GM12878 (cell line): ENCODE measurements at regions not wholly inside any gene's neighbourhood (a gene's known extent, or its start where the extent isn't known, plus 50 kb on each side); places are given as distances from the start of the nearest gene placed in this dataset.

Source experiments
- ATAC-seq: fragments of 200-7000 bp; cut with Tn5 transposase; 3 replicates; pipeline ENCODE4 v1.9.1; 2020; ENCODE audit warnings: mild to moderate bottlenecking, moderate library complexity
- BruUV-seq: library from RNA; stranded (reverse); fragments of 400-500 nt; replicated peaks from 2 replicates; lab custom pipeline; 2021; lab: Mats Ljungman, UMichigan
- CTCF ChIA-PET: fragments of 300-600 bp; sonication (Branson Sonifier 250); formaldehyde crosslinking; extraction: SDS; loops from one replicate; lab custom pipeline; 2021; ENCODE audit warnings: inconsistent platforms; lab: Yijun Ruan, JAX
- POLR2A ChIA-PET: fragments of 350-600 bp; formaldehyde crosslinking; extraction: SDS; loops from one replicate; lab custom pipeline; 2021; ENCODE audit warnings: inconsistent platforms; lab: Charles Lee
- RAD21 ChIA-PET: fragments of 300-600 bp; sonication (Branson Sonifier 250); formaldehyde crosslinking; loops from one replicate; lab custom pipeline; 2023; ENCODE audit warnings: antibody characterized with exemption; ENCODE audit not compliant: unreplicated experiment; lab: Charles Lee
- SMC1A ChIA-PET: fragments of 300-600 bp; sonication (Branson Sonifier 250); formaldehyde crosslinking; loops from one replicate; lab custom pipeline; 2023; ENCODE audit not compliant: unreplicated experiment, uncharacterized antibody; lab: Charles Lee
- DNase-seq: peaks from one replicate; pipeline ENCODE4 v3.0.0-alpha.2; 2011; ENCODE audit warnings: low read depth, low spot score
- FAIRE-seq: peaks from 3 replicates; lab custom pipeline; 2011; peaks lifted over from hg19 to GRCh38; lab: Jason Lieb, UNC
- H2AFZ ChIP-seq: 2 replicates; pipeline ENCODE4 v1.6.0; 2011; ENCODE audit warnings: low read depth, low read length, control low read depth; ENCODE audit not compliant: control insufficient read depth
- H3K27ac ChIP-seq: 2 replicates; pipeline ENCODE4 v1.5.1; 2011; ENCODE audit warnings: control low read depth; ENCODE audit not compliant: control insufficient read depth, insufficient read depth
- H3K27me3 ChIP-seq, 2 experiments: replicated peaks in 1 of 2; 2 replicates each; pipeline versions ENCODE4 v1.6.0 to v1.6.1; 2011; ENCODE audit warnings: low read length in 1 of 2; ENCODE audit not compliant: control insufficient read depth in 2 of 2, insufficient read depth in 2 of 2
- H3K36me3 ChIP-seq, 2 experiments: 2 replicates each; pipeline ENCODE4 v1.5.1; 2011; ENCODE audit warnings: low read length in 1 of 2; ENCODE audit not compliant: control insufficient read depth in 2 of 2, insufficient read depth in 2 of 2
- H3K4me1 ChIP-seq: 2 replicates; pipeline ENCODE4 v1.6.1; 2011; ENCODE audit warnings: mild to moderate bottlenecking, low read length, moderate library complexity, mixed read lengths; ENCODE audit not compliant: control insufficient read depth, insufficient read depth
- H3K4me2 ChIP-seq: 2 replicates; pipeline ENCODE4 v1.6.0; 2011; ENCODE audit warnings: control low read depth; ENCODE audit not compliant: control insufficient read depth, insufficient read depth
- H3K4me3 ChIP-seq: fragments of 200-600 bp; sonication (generic); 2 replicates; pipeline ENCODE4 v1.5.1; 2016
- H3K79me2 ChIP-seq: 2 replicates; pipeline ENCODE4 v1.6.0; 2011; ENCODE audit warnings: low read length; ENCODE audit not compliant: control insufficient read depth, insufficient read depth
- H3K9ac ChIP-seq: 2 replicates; pipeline ENCODE4 v1.8.0; 2011; ENCODE audit warnings: low read length, control low read depth, mixed read lengths; ENCODE audit not compliant: control insufficient read depth, insufficient read depth
- H3K9me3 ChIP-seq: replicated peaks from 3 replicates; pipeline ENCODE4 v1.5.1; 2011; ENCODE audit warnings: mild to moderate bottlenecking, low read length; ENCODE audit not compliant: control insufficient read depth, insufficient read depth
- H4K20me1 ChIP-seq: 2 replicates; pipeline ENCODE4 v1.6.0; 2011; ENCODE audit not compliant: control insufficient read depth, insufficient read depth
- CREB1 ChIP-seq: IDR thresholded peaks from 2 replicates; pipeline ENCODE4 v1.6.1; 2012; ENCODE audit warnings: low read depth, mild to moderate bottlenecking, inconsistent platforms
- HCFC1 ChIP-seq: fragments of 150-350 bp; IDR thresholded peaks from 2 replicates; pipeline ENCODE4 v1.6.1; 2014; ENCODE audit warnings: low read length
- KAT2A ChIP-seq: conservative IDR thresholded peaks from 2 replicates; pipeline ENCODE4 v1.6.1; 2011; ENCODE audit warnings: low read depth, low read length; ENCODE audit not compliant: control insufficient read depth
- MTA3 ChIP-seq: IDR thresholded peaks from 2 replicates; pipeline ENCODE4 v1.6.1; 2012; ENCODE audit warnings: low read length, inconsistent platforms, borderline replicate concordance
- MYC ChIP-seq: IDR thresholded peaks from 2 replicates; pipeline ENCODE4 v1.6.1; 2011; ENCODE audit warnings: mild to moderate bottlenecking, low read length, moderate library complexity, inconsistent platforms; ENCODE audit not compliant: insufficient read depth, insufficient replicate concordance, insufficient read length, severe bottlenecking
- RELA ChIP-seq: fragments of 450-650 bp; IDR thresholded peaks from 2 replicates; pipeline ENCODE4 v1.8.0; 2014; ENCODE audit warnings: borderline replicate concordance; ENCODE audit not compliant: partially characterized antibody
- WGBS: methylation state at CpG from one replicate; pipeline ENCODE4 v1.1.6; 2016; ENCODE audit warnings: low lambda C conversion rate; ENCODE audit not compliant: insufficient replicate concordance, insufficient coverage; ENCODE audit errors: missing lambda C conversion rate; 5-methylcytosine and 5-hydroxymethylcytosine counted together
- in situ Hi-C: fragments of 300-500 bp; cut with MboI; formaldehyde crosslinking; loops from 9 replicates; pipeline ENCODE4 v1.14.3; 2018; ENCODE audit warnings: mixed read lengths
- intact Hi-C: fragments of 100-400 bp; cut with micrococcal nuclease; formaldehyde crosslinking; loops from one replicate; pipeline ENCODE4 v1.14.2; 2022; ENCODE audit not compliant: unreplicated experiment
- TF ChIP-seq, protein P1 (sequence below): fragments of 450-650 bp; IDR thresholded peaks from 2 replicates; pipeline ENCODE4 v1.6.1; 2017; ENCODE audit warnings: antibody characterized with exemption, mild to moderate bottlenecking, moderate library complexity
- TF ChIP-seq, protein P2 (sequence below): fragments of 450-650 bp; IDR thresholded peaks from 2 replicates; pipeline ENCODE4 v1.6.1; 2017; ENCODE audit warnings: mild to moderate bottlenecking, moderate library complexity
- TF ChIP-seq, protein P3 (sequence below): fragments of 450-650 bp; IDR thresholded peaks from 2 replicates; pipeline ENCODE4 v1.6.1; 2017; ENCODE audit warnings: borderline replicate concordance

DNA sequence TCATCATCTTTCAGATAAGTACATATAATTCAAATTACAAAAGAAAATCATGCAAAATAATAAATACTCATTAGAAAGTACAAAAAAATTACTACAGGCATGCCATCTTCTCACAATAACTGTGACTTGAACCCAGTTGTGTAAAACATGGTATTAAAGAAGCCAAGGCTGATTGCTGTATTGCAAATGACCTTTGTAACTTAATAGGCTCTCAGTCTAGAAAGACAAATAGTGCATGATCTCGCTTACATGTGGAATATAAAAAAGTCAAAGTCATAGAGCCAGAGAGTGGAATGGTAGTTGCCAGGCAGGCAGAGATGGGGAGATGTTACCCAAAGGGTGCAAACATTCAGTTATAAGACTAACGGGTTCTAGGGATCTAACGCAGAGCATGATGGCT is 626.1 kb downstream of the COL12A1 start:
- Histone ChIP-seq H3K79me2 (no peaks in the 10 kb centered on the region), H3K9me3 (no peaks in the 10 kb centered on the region), H3K9ac (no peak overlapping the region), H3K27ac (no peak overlapping the region), H3K27me3 (no peaks in the 10 kb centered on the region), H3K4me3 (no peak overlapping the region), H2AFZ (no peak overlapping the region), H3K36me3 (no peaks in the 10 kb centered on the region), H3K4me2 (no peak overlapping the region), H3K4me1 (peaks cover 12% of the 10 kb centered on the region), H4K20me1 (no peaks in the 10 kb centered on the region)
- CTCF ChIA-PET, result interaction anchor here (1.2 kb wide), 1 partner anchor 11 kb away, joined by 3 read pairs; no protein-coding TSS in a partner anchor
- FAIRE-seq (no peak), ATAC-seq (no peak), DNase-seq (no peak)
- in situ Hi-C loops, result no loop called here
- TF ChIP-seq MYC, result no peak
- TF ChIP-seq, protein P1, sequence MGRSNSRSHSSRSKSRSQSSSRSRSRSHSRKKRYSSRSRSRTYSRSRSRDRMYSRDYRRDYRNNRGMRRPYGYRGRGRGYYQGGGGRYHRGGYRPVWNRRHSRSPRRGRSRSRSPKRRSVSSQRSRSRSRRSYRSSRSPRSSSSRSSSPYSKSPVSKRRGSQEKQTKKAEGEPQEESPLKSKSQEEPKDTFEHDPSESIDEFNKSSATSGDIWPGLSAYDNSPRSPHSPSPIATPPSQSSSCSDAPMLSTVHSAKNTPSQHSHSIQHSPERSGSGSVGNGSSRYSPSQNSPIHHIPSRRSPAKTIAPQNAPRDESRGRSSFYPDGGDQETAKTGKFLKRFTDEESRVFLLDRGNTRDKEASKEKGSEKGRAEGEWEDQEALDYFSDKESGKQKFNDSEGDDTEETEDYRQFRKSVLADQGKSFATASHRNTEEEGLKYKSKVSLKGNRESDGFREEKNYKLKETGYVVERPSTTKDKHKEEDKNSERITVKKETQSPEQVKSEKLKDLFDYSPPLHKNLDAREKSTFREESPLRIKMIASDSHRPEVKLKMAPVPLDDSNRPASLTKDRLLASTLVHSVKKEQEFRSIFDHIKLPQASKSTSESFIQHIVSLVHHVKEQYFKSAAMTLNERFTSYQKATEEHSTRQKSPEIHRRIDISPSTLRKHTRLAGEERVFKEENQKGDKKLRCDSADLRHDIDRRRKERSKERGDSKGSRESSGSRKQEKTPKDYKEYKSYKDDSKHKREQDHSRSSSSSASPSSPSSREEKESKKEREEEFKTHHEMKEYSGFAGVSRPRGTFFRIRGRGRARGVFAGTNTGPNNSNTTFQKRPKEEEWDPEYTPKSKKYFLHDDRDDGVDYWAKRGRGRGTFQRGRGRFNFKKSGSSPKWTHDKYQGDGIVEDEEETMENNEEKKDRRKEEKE, result no peak
- TF ChIP-seq, protein P2, sequence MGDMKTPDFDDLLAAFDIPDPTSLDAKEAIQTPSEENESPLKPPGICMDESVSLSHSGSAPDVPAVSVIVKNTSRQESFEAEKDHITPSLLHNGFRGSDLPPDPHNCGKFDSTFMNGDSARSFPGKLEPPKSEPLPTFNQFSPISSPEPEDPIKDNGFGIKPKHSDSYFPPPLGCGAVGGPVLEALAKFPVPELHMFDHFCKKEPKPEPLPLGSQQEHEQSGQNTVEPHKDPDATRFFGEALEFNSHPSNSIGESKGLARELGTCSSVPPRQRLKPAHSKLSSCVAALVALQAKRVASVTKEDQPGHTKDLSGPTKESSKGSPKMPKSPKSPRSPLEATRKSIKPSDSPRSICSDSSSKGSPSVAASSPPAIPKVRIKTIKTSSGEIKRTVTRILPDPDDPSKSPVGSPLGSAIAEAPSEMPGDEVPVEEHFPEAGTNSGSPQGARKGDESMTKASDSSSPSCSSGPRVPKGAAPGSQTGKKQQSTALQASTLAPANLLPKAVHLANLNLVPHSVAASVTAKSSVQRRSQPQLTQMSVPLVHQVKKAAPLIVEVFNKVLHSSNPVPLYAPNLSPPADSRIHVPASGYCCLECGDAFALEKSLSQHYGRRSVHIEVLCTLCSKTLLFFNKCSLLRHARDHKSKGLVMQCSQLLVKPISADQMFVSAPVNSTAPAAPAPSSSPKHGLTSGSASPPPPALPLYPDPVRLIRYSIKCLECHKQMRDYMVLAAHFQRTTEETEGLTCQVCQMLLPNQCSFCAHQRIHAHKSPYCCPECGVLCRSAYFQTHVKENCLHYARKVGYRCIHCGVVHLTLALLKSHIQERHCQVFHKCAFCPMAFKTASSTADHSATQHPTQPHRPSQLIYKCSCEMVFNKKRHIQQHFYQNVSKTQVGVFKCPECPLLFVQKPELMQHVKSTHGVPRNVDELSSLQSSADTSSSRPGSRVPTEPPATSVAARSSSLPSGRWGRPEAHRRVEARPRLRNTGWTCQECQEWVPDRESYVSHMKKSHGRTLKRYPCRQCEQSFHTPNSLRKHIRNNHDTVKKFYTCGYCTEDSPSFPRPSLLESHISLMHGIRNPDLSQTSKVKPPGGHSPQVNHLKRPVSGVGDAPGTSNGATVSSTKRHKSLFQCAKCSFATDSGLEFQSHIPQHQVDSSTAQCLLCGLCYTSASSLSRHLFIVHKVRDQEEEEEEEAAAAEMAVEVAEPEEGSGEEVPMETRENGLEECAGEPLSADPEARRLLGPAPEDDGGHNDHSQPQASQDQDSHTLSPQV, result no peak
- TF ChIP-seq KAT2A, result no peak
- TF ChIP-seq RELA, result no peak
- no peak for TF ChIP-seq MTA3
- TF ChIP-seq, protein P3, sequence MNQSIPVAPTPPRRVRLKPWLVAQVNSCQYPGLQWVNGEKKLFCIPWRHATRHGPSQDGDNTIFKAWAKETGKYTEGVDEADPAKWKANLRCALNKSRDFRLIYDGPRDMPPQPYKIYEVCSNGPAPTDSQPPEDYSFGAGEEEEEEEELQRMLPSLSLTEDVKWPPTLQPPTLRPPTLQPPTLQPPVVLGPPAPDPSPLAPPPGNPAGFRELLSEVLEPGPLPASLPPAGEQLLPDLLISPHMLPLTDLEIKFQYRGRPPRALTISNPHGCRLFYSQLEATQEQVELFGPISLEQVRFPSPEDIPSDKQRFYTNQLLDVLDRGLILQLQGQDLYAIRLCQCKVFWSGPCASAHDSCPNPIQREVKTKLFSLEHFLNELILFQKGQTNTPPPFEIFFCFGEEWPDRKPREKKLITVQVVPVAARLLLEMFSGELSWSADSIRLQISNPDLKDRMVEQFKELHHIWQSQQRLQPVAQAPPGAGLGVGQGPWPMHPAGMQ, result no peak
- no peak for TF ChIP-seq HCFC1
- TF ChIP-seq CREB1, result no peak
- SMC1A ChIA-PET, result interaction anchor here (0.6 to 1.8 kb wide), 2 partner anchors 14 to 17 kb away, joined by 3 to 5 read pairs; no protein-coding TSS in a partner anchor
- intact Hi-C loops, result loop anchor here (5.0 to 10.0 kb wide), 2 partner anchors 628 to 845 kb away; partner anchors contain the start of gene COL12A1
- 63% methylated on average over 3 of the region's 3 CpGs for WGBS
- POLR2A ChIA-PET, result no interaction called here
- RAD21 ChIA-PET, result no interaction called here
- BruUV-seq, result no TSS peak
